ENCODE measurements at regions not wholly inside any gene's neighbourhood (a gene's known extent, or its start where the extent isn't known, plus 50 kb on each side); places are given as distances from the start of the nearest gene placed in this dataset.

DNA sequence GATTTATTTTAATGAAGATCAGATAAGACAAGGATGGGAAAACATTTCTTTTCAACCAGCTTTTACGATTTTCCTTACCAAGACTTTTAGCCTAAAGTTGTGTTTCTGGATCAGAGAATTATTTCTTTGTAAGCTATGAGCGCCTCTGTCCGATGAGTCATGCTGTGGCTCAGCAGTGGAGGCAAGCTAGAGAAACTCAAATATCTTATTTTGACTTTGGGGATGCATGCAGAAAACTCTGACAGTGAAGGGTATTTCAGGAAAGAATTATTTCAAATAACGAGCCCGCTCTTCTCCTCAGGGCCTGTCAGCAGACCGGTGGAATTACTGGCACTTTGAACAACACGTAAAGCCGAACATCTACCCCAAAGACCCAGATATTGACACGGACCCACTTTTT, 77.9 kb upstream of the OR5AK2 start:
- Histone ChIP-seq H3K36me3 (ENCODE audit: control insufficient read depth in 4 of 4, insufficient read depth in 4 of 4, low read length in 3 of 4) (no peaks in the 10 kb centered on the region), H3K4me3 (ENCODE audit: control insufficient read depth in 1 of 7, extremely low read depth in 1 of 7, insufficient read depth in 4 of 7, low read depth in 2 of 7, low read length in 6 of 7) (no peak overlapping the region), H3K27me3 (replicated peaks in 2 of 5; ENCODE audit: control insufficient read depth in 4 of 5, insufficient read depth in 5 of 5, low read length in 4 of 5) (no peaks in the 10 kb centered on the region), H3K27ac (ENCODE audit: insufficient read depth in 1 of 2, low read depth in 1 of 2, low read length in 2 of 2, poor library complexity in 1 of 2, severe bottlenecking in 2 of 2) (no peak overlapping the region), H3K9me3 (ENCODE audit: control extremely low read depth in 1 of 5, control insufficient read depth in 4 of 5, insufficient read depth in 2 of 5, low read depth in 1 of 5, low read length in 4 of 5) (no peaks in the 10 kb centered on the region), H3K4me1 (ENCODE audit: control extremely low read depth in 1 of 4, control insufficient read depth in 4 of 4, insufficient read depth in 4 of 4, low read length in 3 of 4) (no peaks in the 10 kb centered on the region)
- WGBS (ENCODE audit: insufficient coverage) = 100% methylated on average over 8 of the region's 9 CpGs
- ChIA-PET POLR2A (no interaction called here), CTCF (no interaction called here)
- no peak for DNase-seq

DNA sequence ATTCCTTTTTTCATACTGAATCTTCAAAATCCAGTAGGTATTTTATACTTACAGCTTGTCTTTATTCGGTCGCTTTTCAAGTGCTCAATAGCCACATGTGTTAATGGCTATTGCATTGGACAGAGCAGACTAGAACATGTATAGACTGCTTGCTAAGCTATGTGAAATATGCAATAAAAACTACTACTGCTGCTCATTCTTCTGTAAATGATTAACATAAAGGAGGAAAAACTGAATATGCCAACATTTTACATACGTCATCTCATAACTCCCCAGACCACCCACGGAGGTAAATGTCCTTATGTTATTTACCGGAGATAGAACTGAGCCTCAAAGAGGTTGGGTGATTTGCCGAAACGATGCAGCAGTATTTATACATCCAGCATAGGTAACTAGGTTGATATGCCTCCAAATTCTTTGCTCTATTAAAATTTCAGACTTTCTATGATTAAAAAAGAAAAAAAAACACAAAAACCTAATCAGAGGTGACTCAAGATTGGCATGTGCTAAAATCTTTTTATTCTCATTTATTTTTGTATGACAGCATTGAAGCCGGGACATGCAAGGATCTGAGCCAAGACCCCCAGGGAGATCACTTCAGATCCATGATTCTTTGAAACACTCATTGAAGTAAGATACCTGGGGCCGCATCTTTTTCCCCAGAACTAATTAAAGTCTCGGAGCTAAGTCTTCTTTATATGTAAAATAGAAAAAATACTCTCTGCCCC, 78.5 kb upstream of the OR5AK2 start:
- Histone ChIP-seq H3K4me3 (ENCODE audit: control insufficient read depth in 1 of 7, extremely low read depth in 1 of 7, insufficient read depth in 4 of 7, low read depth in 2 of 7, low read length in 6 of 7) (no peak overlapping the region), H3K9me3 (ENCODE audit: control extremely low read depth in 1 of 5, control insufficient read depth in 4 of 5, insufficient read depth in 2 of 5, low read depth in 1 of 5, low read length in 4 of 5) (no peaks in the 10 kb centered on the region), H3K4me1 (ENCODE audit: control extremely low read depth in 1 of 4, control insufficient read depth in 4 of 4, insufficient read depth in 4 of 4, low read length in 3 of 4) (no peaks in the 10 kb centered on the region), H3K27ac (ENCODE audit: insufficient read depth in 1 of 2, low read depth in 1 of 2, low read length in 2 of 2, poor library complexity in 1 of 2, severe bottlenecking in 2 of 2) (no peak overlapping the region), H3K27me3 (replicated peaks in 2 of 5; ENCODE audit: control insufficient read depth in 4 of 5, insufficient read depth in 5 of 5, low read length in 4 of 5) (no peaks in the 10 kb centered on the region), H3K36me3 (ENCODE audit: control insufficient read depth in 4 of 4, insufficient read depth in 4 of 4, low read length in 3 of 4) (no peaks in the 10 kb centered on the region)
- WGBS (ENCODE audit: insufficient coverage) = 89% methylated on average over 4 of the region's 10 CpGs
- POLR2A ChIA-PET = no interaction called here
- CTCF ChIA-PET = no interaction called here
- DNase-seq = no peak

DNA sequence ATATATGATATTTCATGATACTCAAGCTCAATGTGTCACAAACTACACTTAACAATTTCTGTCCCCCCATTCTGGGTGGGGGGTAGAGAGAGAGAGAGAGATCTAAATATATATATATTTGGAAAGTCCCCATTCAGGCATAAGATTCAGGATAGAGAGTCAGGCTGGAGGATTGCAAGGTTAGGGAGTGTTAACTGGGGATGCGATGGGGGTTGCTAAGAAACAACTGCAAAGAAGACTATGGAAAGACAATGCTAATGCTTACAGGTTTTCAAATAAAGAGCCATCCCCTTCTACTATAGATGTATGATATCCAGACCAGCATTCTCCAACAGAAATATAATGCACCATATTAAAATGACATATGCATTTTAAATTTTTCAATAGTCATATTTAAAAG, 79.2 kb upstream of the OR5AK2 start:
- no peak for DNase-seq
- Histone ChIP-seq H3K36me3 (ENCODE audit: control insufficient read depth in 4 of 4, insufficient read depth in 4 of 4, low read length in 3 of 4) (no peaks in the 10 kb centered on the region), H3K27me3 (replicated peaks in 2 of 5; ENCODE audit: control insufficient read depth in 4 of 5, insufficient read depth in 5 of 5, low read length in 4 of 5) (no peaks in the 10 kb centered on the region), H3K4me3 (ENCODE audit: control insufficient read depth in 1 of 7, extremely low read depth in 1 of 7, insufficient read depth in 4 of 7, low read depth in 2 of 7, low read length in 6 of 7) (no peak overlapping the region), H3K4me1 (ENCODE audit: control extremely low read depth in 1 of 4, control insufficient read depth in 4 of 4, insufficient read depth in 4 of 4, low read length in 3 of 4) (no peaks in the 10 kb centered on the region), H3K27ac (ENCODE audit: insufficient read depth in 1 of 2, low read depth in 1 of 2, low read length in 2 of 2, poor library complexity in 1 of 2, severe bottlenecking in 2 of 2) (no peak overlapping the region), H3K9me3 (ENCODE audit: control extremely low read depth in 1 of 5, control insufficient read depth in 4 of 5, insufficient read depth in 2 of 5, low read depth in 1 of 5, low read length in 4 of 5) (no peaks in the 10 kb centered on the region)
- ChIA-PET POLR2A (no interaction called here), CTCF (no interaction called here)
- 100% methylated on average over 1 of the region's 1 CpG for WGBS (ENCODE audit: insufficient coverage)

DNA sequence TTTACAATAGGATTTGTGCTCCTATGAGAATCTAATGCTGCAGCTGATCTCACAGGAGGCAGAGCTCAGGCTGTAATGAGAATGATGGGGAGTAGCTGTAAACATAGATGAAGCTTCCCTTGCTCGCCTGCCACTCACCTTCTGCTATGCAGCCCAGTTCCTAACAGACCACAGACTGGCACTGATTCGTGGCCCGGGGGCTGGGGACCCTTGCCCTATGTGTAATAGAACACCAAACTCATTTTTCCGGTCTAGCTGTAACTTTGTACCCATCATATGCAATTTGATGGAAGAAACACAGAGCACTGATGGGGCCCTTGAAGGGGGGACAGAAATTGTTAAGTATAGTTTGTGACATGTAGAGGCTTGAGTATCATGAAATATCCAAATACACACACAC, 79.6 kb upstream of the OR5AK2 start:
- Histone ChIP-seq H3K9me3 (ENCODE audit: control extremely low read depth in 1 of 5, control insufficient read depth in 4 of 5, insufficient read depth in 2 of 5, low read depth in 1 of 5, low read length in 4 of 5) (no peaks in the 10 kb centered on the region), H3K4me3 (ENCODE audit: control insufficient read depth in 1 of 7, extremely low read depth in 1 of 7, insufficient read depth in 4 of 7, low read depth in 2 of 7, low read length in 6 of 7) (no peak overlapping the region), H3K27ac (ENCODE audit: insufficient read depth in 1 of 2, low read depth in 1 of 2, low read length in 2 of 2, poor library complexity in 1 of 2, severe bottlenecking in 2 of 2) (no peak overlapping the region), H3K36me3 (ENCODE audit: control insufficient read depth in 4 of 4, insufficient read depth in 4 of 4, low read length in 3 of 4) (no peaks in the 10 kb centered on the region), H3K27me3 (replicated peaks in 2 of 5; ENCODE audit: control insufficient read depth in 4 of 5, insufficient read depth in 5 of 5, low read length in 4 of 5) (no peaks in the 10 kb centered on the region), H3K4me1 (ENCODE audit: control extremely low read depth in 1 of 4, control insufficient read depth in 4 of 4, insufficient read depth in 4 of 4, low read length in 3 of 4) (no peaks in the 10 kb centered on the region)
- ChIA-PET CTCF (no interaction called here), POLR2A (no interaction called here)
- no peak for DNase-seq
- WGBS (ENCODE audit: insufficient coverage) = 94% methylated on average over 2 of the region's 4 CpGs

DNA sequence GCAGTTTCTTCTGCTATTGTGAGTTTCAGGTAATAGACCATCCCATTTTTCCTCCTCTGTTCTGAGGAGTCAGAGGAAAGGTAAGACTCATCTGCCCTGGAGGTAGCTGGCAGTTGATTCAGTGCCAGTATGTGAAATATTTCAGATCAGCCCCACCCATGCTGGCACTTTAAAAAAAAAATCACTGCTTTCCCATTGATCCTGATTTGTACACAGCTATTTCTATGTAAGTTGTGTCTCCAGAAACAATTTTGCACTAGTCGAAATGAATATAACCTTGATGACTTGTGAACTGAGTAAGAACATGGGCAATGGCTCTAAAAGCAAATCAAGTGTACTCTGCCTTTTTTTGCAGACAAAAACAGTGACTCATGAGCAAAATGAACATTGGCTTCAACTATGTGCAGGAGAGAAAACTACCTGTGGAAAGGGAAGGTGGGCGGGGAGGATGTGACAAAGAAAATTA, 82.0 kb upstream of the OR5AK2 start:
- H3K27ac ChIP-seq (ENCODE audit: insufficient read depth in 1 of 2, low read depth in 1 of 2, low read length in 2 of 2, poor library complexity in 1 of 2, severe bottlenecking in 2 of 2) = no peak overlapping the region
- H3K36me3 ChIP-seq (ENCODE audit: control insufficient read depth in 4 of 4, insufficient read depth in 4 of 4, low read length in 3 of 4) = no peaks in the 10 kb centered on the region
- no peak for DNase-seq
- no peaks in the 10 kb centered on the region for H3K4me1 ChIP-seq (ENCODE audit: control extremely low read depth in 1 of 4, control insufficient read depth in 4 of 4, insufficient read depth in 4 of 4, low read length in 3 of 4)
- WGBS (ENCODE audit: insufficient coverage) = 88% methylated on average over 1 of the region's 2 CpGs
- H3K9me3 ChIP-seq (ENCODE audit: control extremely low read depth in 1 of 5, control insufficient read depth in 4 of 5, insufficient read depth in 2 of 5, low read depth in 1 of 5, low read length in 4 of 5) = no peaks in the 10 kb centered on the region
- CTCF ChIA-PET = no interaction called here
- POLR2A ChIA-PET = no interaction called here
- no peak overlapping the region for H3K4me3 ChIP-seq (ENCODE audit: control insufficient read depth in 1 of 7, extremely low read depth in 1 of 7, insufficient read depth in 4 of 7, low read depth in 2 of 7, low read length in 6 of 7)
- no peaks in the 10 kb centered on the region for H3K27me3 ChIP-seq (replicated peaks in 2 of 5; ENCODE audit: control insufficient read depth in 4 of 5, insufficient read depth in 5 of 5, low read length in 4 of 5)

DNA sequence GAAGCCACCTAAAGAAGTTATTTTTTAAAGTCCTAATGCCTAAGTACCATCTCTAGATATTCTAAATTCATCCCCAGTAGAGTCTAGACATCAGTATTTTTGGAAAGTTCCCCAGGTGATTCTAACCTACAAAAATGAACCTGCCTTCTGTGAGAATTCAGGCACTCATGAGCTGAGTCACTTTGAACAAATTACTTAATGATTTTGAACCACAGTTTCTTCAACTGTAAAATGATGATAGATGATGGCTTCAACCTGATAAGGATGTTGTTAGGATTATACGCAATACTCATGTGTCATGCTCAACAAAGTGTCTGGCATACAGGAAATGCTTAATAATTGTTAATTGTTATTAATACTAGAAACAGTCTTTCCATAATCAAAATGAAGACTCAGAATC, 82.8 kb upstream of the OR5AK2 start:
- H3K27me3 ChIP-seq (replicated peaks in 2 of 5; ENCODE audit: control insufficient read depth in 4 of 5, insufficient read depth in 5 of 5, low read length in 4 of 5) = no peaks in the 10 kb centered on the region
- no peaks in the 10 kb centered on the region for H3K4me1 ChIP-seq (ENCODE audit: control extremely low read depth in 1 of 4, control insufficient read depth in 4 of 4, insufficient read depth in 4 of 4, low read length in 3 of 4)
- H3K36me3 ChIP-seq (ENCODE audit: control insufficient read depth in 4 of 4, insufficient read depth in 4 of 4, low read length in 3 of 4) = no peaks in the 10 kb centered on the region
- no peak for DNase-seq
- no peak overlapping the region for H3K4me3 ChIP-seq (ENCODE audit: control insufficient read depth in 1 of 7, extremely low read depth in 1 of 7, insufficient read depth in 4 of 7, low read depth in 2 of 7, low read length in 6 of 7)
- CTCF ChIA-PET = no interaction called here
- POLR2A ChIA-PET = no interaction called here
- H3K9me3 ChIP-seq (ENCODE audit: control extremely low read depth in 1 of 5, control insufficient read depth in 4 of 5, insufficient read depth in 2 of 5, low read depth in 1 of 5, low read length in 4 of 5) = no peaks in the 10 kb centered on the region
- WGBS (ENCODE audit: insufficient coverage) = no CpG with 5 or more reads among the region's 1 CpG
- no peak overlapping the region for H3K27ac ChIP-seq (ENCODE audit: insufficient read depth in 1 of 2, low read depth in 1 of 2, low read length in 2 of 2, poor library complexity in 1 of 2, severe bottlenecking in 2 of 2)

DNA sequence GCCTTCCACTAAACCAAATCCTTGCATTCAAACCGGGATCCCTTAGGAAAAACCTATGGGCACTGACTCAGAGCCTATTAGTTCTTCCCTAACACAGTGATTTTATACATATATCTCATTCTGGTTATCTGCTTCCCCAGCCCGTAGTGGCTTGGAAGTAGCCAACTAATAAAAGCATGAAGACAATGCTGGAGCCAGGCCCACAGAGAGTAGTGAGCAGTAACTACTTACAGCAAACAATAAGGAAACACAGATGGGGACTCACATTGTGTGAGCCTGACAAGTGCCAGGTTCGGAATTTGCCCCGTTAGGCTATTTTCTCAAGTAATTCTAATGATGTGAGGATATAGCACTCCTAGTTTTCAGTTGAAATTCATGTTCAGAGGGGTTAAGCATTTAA, 83.3 kb upstream of the OR5AK2 start:
- H3K27me3 ChIP-seq (replicated peaks in 2 of 5; ENCODE audit: control insufficient read depth in 4 of 5, insufficient read depth in 5 of 5, low read length in 4 of 5) = no peaks in the 10 kb centered on the region
- H3K36me3 ChIP-seq (ENCODE audit: control insufficient read depth in 4 of 4, insufficient read depth in 4 of 4, low read length in 3 of 4) = no peaks in the 10 kb centered on the region
- DNase-seq = no peak
- 89% methylated on average over 4 of the region's 4 CpGs for WGBS (ENCODE audit: insufficient coverage)
- ChIA-PET POLR2A (no interaction called here), CTCF (no interaction called here)
- no peaks in the 10 kb centered on the region for H3K4me1 ChIP-seq (ENCODE audit: control extremely low read depth in 1 of 4, control insufficient read depth in 4 of 4, insufficient read depth in 4 of 4, low read length in 3 of 4)
- H3K9me3 ChIP-seq (ENCODE audit: control extremely low read depth in 1 of 5, control insufficient read depth in 4 of 5, insufficient read depth in 2 of 5, low read depth in 1 of 5, low read length in 4 of 5) = no peaks in the 10 kb centered on the region
- H3K4me3 ChIP-seq (ENCODE audit: control insufficient read depth in 1 of 7, extremely low read depth in 1 of 7, insufficient read depth in 4 of 7, low read depth in 2 of 7, low read length in 6 of 7) = no peak overlapping the region
- H3K27ac ChIP-seq (ENCODE audit: insufficient read depth in 1 of 2, low read depth in 1 of 2, low read length in 2 of 2, poor library complexity in 1 of 2, severe bottlenecking in 2 of 2) = no peak overlapping the region

Data from common myeloid progenitor, CD34-positive (primary cell).